DMS153 treated with DMSO at 0.1 percent for 48 hours (cell line): ENCODE measurements at regions not wholly inside any gene's neighbourhood (a gene's known extent, or its start where the extent isn't known, plus 50 kb on each side); places are given as distances from the start of the nearest gene placed in this dataset.

Experiments
- DNase-seq: peaks from one replicate; lab custom pipeline; 2025; ENCODE audit not compliant: unreplicated experiment; lab: John Stamatoyannopoulos, UW

- no peak for DNase-seq
These were observed 90.9 kb downstream of the ZNF280B start for GRCh38 chr22:22417495-22418162.

- no peak for DNase-seq
These were observed 90.4 kb downstream of the ZNF280B start for GRCh38 chr22:22418163-22418549.

GRCh38 chr22:22418957-22419356, 89.6 kb downstream of the ZNF280B start:
- DNase-seq: no peak

- DNase-seq: no peak
These were observed 88.0 kb downstream of the ZNF280B start for GRCh38 chr22:22420580-22420979.

GRCh38 chr22:22421392-22421791, 87.2 kb downstream of the ZNF280B start:
- no peak for DNase-seq

- DNase-seq: peak; percentile 40
These were observed 85.9 kb downstream of the ZNF280B start for GRCh38 chr22:22422629-22423112.

- DNase-seq: no peak
These were observed 84.9 kb downstream of the ZNF280B start for GRCh38 chr22:22423681-22424080.

- DNase-seq: no peak
These were observed 84.2 kb downstream of the ZNF280B start for GRCh38 chr22:22424210-22424800.

- no peak for DNase-seq
These were observed 83.6 kb downstream of the ZNF280B start for GRCh38 chr22:22424956-22425355.

GRCh38 chr22:22425356-22425755, 83.2 kb downstream of the ZNF280B start:
- DNase-seq: no peak

- no peak for DNase-seq
These were observed 82.5 kb downstream of the ZNF280B start for GRCh38 chr22:22425783-22426624.

GRCh38 chr22:22427542-22428065, 80.9 kb downstream of the ZNF280B start:
- no peak for DNase-seq

- DNase-seq: no peak
These were observed 80.1 kb downstream of the ZNF280B start for GRCh38 chr22:22428222-22429098.

GRCh38 chr22:22429369-22430108, 79.0 kb downstream of the ZNF280B start:
- no peak for DNase-seq

- DNase-seq: no peak
These were observed 78.3 kb downstream of the ZNF280B start for GRCh38 chr22:22430111-22430820.

GRCh38 chr22:22431271-22432220, 77.0 kb downstream of the ZNF280B start:
- DNase-seq: peak; percentile 24

GRCh38 chr22:22432479-22432878, 76.1 kb downstream of the ZNF280B start:
- no peak for DNase-seq

- DNase-seq: no peak
These were observed 75.6 kb downstream of the ZNF280B start for GRCh38 chr22:22432937-22433336.
